NCI-H345 (cell line): ENCODE measurements at regions not wholly inside any gene's neighbourhood (a gene's known extent, or its start where the extent isn't known, plus 50 kb on each side); places are given as distances from the start of the nearest gene placed in this dataset.

Source experiments
- DNase-seq: peaks from one replicate; lab custom pipeline; 2025; lab: John Stamatoyannopoulos, UW

GRCh38 chr6:102623201-102623600 lies 1229.7 kb downstream of the GRIK2 start:
- DNase-seq, result no peak

GRCh38 chr6:102619585-102619984 lies 1226.1 kb downstream of the GRIK2 start:
- no peak for DNase-seq

DNA sequence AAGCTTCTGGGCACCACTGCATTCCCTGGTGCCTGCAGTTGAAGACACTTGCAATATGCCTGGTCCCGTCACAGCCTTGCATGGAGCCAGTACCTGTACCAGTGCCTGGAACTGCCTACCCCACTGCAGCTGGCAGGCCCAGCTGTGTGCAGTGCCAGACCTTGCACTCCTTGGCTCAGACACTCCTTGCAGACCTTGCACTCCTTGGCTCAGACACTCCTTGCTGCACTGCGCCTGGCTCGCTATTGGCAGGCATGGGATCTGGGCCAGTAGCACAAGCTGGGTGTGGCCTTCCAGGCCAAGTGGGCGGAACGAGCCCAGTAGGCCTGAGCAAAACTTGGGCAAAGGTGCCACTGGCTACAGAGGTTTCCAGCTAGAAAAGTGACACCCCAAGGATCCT lies 1189.1 kb downstream of the GRIK2 start:
- no peak for DNase-seq

DNA sequence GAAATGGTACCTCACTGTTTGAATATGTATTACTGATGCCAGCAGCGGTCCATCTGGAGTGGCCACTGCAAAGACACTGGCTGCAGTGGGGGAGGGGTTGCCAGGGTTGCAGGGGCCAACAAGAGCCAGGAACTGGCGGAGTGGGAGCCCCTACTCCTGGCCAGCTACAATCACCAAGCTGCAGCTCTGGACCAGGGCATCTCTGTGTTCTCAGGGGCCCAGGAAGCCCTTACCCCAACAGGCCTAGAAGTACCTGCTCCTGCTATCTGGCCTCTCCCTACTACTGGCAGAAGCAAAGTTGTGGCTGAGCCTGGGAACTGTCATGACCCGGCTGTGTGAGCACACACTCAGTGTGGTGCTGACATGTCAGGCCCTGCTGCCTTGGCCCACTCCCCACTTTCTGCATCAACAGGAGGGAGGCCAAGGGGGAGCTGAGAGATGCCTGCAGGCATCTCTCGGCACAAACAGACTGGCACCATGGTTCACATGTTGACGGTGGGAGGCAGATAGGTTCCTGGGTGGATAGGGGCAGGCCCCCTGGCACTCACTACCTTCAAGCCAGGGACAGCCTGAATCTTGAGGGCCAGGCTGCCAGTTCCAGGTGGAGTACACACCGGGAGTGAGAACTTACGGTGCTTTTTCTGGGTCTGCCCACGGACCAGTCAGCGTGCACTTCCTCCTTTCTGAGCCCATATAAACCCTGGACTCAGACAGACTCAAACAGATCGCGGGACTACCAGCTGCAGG lies 1188.0 kb downstream of the GRIK2 start:
- no peak for DNase-seq

DNA sequence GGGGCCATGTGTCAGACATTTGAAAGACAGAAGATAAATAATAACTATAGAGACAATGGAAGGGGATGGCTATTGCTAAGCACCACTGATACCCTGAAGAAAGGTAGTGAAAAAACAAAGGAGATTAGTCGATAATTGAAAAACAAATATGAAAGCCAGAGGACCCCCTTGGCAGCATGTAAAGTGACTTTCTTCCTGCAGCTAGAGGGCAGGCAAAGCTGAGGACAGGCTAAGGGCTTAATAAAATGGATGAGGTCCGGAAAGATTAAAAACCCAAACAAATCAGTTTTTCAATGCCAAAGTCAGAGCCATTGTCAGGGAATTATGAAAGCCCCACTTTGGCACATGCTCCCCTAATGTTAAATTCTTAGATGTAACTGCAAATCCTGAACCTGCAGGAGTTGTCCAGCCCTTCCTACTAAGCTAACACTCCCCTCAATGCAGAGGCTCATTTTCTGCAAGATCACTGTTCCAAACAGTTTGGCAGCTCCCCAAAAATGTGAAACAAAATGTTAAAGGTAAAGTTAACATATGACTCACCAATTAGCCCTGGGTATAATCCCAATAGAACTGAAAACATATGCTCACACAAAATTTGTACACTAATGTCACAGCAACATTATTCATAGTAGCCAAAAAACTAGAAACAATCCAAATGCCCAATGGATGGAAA lies 1177.9 kb downstream of the GRIK2 start:
- DNase-seq, result no peak

- DNase-seq, result no peak
Observed at GRCh38 chr6:102562713-102563112, 1169.2 kb downstream of the GRIK2 start.

DNA sequence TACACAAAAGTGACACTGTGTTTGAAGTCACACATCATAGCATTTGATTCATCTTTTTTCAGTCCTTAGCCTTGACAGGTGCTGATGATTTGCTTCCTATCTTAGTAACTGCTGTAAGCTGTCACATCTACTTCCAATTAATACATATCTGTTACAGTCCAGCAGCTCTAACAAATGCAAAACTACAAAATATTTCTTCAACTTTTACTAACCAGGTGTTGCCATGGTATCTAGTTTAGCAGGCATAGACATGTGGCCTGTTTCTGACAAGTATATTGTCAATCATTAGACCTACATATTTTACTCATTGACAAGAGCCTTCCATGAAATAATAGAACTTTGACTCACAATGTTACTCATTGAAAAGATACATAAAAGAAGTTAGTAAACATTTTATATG lies 1159.7 kb downstream of the GRIK2 start:
- no peak for DNase-seq

DNA sequence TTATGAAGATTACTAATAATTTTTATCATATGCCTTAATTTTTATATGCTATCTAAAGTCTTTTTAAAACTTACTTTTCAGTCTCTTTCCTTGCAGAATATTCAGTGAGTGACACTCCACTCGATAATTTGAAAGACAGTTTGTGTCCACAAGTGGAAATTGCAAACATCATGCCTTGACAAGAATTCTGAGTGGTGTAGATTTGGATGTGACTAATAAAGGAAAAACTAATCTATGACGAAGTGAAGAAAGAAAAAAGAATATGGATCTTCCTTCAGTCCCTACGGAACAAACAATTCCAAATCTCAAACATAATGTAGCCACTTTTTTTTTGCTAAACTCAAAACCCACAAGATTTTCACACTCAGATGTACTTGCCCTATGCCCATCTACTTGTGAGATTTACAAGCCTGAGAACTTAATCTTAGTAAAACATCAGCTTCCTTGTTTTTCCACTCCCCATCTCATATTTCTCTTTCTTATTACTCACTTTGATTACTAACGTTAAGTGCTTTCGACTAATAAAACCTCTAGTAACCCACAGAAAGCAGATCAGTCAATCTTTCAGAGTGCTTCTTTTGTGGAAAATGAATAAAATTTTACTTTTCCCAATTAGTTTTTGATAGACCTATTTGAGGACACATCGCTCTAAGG lies 1155.8 kb downstream of the GRIK2 start:
- DNase-seq, result no peak

DNA sequence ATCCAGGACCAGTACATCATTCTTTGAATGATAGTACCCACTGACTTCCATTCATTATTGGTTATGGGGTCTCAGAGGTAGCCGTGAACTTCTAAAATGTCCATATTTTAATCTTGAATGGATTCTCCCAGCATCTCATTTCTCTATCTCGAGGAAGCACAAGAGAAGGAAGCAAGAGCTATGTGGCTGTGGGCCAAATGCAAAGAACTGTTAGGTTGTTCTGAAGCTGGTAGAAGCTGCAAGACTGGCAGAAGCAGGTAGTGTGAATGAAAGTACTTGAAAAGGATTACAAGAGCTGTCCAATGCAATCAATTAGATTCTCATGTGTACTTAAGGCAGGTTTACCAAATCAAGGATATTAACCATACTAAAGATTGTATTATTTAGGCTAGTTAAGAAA lies 1131.8 kb downstream of the GRIK2 start:
- no peak for DNase-seq

DNA sequence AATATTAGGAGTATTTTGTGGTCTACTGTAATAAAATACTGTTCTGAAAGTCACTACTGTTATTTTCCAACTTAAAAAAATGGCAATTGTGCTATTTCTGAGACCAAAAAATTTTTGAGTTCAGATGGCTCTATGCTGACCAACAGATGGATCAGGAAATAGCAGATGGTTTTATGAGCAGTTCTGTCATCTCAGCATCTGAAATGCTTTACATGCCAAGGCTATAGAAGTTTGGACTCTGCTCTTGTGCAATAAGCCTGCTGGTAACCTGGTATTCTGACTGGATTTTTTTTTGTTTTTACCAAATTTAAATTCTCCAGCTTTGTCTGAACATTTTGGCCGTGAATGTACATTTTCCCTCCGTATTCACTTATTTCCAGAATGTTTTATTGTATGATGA lies 1127.5 kb downstream of the GRIK2 start:
- DNase-seq, result no peak

GRCh38 chr6:102517506-102517905 lies 1124.0 kb downstream of the GRIK2 start:
- DNase-seq, result no peak

DNA sequence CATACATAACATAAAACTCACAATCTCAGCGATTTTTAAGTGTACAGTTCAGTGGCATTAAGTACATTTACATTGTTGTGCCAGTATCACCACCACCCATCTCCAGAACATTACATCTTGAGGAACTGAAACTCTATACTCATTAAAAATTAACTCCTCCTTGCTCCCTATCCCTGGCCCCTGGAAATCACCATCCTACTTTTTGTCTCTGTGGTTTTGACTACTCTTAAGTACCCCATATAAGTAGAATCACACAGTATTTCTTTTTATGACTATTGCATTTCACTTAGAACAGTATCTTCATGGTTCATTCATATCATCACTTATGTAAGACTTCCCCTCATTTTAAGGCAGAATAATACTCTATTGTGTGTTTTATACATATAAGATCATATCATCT lies 1108.1 kb downstream of the GRIK2 start:
- no peak for DNase-seq

DNA sequence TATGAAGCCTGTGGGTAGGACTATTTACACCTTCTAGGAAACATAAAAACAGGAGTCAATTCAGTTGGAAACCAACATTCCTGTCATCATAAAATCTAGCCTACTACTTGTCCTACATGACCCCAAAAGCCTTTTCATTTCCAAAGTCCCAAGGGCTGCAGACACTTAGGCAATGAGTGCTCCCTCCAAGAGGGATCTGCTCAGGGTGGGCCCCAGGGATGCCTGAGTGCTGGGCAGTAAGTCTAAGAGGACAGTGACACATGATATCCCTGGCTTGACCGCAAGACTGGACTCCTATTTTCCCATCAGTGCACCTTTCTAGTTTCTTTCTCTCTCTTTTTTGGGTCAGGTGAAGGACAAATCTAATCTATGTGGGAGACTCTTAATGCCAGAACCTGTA lies 1101.3 kb downstream of the GRIK2 start:
- DNase-seq, result no peak

DNA sequence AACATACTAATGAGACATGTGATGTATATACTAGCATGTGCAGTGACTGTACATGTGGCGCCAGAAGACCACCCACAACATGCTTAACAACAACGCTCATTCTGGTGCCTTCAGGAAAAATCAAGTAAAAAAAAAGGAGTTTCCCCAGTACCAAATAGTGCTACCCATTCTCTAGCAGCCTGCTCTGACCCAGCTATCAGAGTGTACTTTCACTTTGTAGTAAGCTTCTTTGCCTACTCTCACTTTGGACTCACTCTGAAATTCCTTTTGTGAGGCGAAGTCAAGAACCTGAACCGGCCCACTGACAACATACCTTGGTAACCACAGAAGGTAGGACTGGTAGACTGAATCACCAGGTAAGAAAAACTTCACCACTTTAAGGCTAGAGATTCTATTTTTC lies 1100.0 kb downstream of the GRIK2 start:
- DNase-seq, result no peak

DNA sequence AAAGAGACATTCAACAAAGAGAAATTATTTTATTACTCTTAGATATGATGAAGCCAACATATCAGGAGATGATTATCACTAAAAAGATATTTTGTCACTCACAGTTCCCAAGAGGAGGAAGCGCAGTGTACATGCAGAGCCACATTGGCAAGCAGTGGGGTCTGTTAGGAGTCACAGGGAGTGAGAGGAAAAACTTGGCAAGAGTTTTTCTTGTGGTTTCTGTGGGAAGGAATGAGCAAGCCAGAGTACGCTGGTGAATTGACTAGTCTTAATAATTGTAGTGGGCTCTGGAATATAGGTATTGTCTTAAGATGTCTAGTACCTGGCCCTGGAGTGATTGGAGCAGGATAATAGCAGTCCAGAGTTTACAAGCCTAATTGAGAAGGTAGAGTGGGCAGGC lies 1095.2 kb downstream of the GRIK2 start:
- no peak for DNase-seq

DNA sequence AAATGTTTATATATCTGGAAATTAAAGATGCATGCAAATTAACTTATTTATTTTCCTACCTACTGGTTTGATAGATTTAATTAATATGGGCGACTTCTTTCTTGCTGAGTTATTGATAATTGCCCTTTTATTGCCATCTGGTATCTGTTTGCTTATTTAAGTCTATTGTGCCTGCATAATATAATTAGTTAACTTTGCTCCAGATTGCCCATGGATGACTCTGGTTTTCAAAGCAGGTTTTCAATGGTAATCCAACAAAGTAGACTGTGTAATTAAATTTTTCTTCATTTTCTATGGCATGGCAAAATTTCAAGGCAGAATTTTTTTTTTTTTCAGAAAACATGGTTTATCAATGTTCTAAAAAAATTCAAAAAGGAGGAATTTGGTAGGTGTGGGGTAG lies 1092.0 kb downstream of the GRIK2 start:
- no peak for DNase-seq

- no peak for DNase-seq
Observed at GRCh38 chr6:102474041-102474807, 1080.7 kb downstream of the GRIK2 start.

DNA sequence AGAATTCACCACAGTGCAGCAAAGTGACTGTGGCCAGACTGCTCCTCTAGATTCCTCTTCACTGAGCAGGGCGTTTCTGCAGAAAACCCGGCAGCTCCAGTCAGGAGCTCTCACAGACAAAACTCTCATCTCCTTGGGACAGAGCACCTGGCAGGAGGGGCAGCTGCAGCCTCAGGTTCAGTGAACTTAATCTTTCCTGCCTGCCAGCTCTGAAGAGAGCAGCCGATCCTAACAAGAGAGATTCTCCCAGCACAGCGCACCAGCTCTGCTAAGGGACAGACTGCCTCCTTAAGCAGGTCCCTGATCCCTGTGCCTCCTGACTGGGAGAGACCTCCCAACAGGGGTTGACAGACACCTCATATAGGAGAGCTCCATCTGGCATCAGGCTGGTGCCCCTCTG lies 1065.5 kb downstream of the GRIK2 start:
- no peak for DNase-seq

DNA sequence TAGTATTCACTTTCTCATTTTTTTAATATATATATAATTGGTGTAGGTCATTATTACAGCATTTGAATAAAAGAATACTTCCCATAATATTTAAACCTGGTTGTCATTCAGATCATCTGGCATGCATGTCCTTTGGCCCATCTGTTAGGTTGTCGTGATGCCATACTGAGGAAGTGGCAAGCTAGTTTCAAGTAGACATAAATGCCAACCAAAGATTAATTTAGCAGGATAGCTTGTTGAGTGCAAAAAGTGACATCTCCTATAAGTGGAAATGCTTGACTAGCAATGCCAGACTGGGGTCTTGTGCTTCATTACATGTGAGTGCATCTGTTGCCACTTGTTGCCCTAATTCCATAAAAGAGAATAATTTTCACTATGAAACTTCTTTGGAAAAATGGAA lies 1044.7 kb downstream of the GRIK2 start:
- no peak for DNase-seq

GRCh38 chr6:102417368-102417998 lies 1024.0 kb downstream of the GRIK2 start:
- no peak for DNase-seq

DNA sequence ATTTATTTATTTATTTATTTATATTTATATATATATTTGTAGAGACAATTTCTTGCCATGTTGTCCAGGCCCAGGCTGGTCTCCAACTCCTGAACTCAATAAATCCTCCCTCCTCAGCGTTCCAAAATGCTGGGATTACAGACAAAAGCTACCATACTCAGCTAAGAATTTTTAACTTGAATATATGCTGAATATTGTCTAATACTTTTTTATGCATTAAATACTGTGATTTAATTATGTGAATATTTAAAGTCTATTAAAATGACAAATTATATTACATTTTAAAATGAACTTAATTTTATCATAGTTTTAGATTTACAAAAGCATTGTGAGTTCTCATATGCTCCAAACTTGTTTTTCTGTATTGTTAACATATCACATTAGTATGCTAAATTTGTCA lies 1022.4 kb downstream of the GRIK2 start:
- no peak for DNase-seq

DNA sequence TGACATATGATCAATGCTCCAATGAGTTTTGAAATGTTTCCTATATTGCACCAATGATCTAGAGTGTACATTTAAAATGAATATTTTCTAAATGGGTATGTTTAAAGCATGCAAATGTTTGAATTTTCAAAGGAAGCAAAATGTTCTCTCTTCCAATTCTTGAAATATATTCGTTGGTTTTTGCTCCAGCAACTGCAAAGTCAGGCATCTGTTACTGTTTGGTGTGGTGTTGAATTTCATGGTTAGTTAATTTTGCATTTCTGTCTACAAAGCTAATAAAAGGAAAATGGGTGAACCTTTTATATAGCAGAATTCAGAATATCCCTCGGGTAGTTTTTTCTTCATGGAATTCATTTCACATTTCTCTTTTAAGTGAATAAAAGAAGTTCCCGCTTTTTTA lies 1018.3 kb downstream of the GRIK2 start:
- no peak for DNase-seq
